ENCODE measurements at regions not wholly inside any gene's neighbourhood (a gene's known extent, or its start where the extent isn't known, plus 50 kb on each side); places are given as distances from the start of the nearest gene placed in this dataset.
"Not testable (repeated sequence)": the region's sequence is repeated elsewhere in the genome, so short reads cannot be mapped to it uniquely, and the experiment has no call there.

DNA sequence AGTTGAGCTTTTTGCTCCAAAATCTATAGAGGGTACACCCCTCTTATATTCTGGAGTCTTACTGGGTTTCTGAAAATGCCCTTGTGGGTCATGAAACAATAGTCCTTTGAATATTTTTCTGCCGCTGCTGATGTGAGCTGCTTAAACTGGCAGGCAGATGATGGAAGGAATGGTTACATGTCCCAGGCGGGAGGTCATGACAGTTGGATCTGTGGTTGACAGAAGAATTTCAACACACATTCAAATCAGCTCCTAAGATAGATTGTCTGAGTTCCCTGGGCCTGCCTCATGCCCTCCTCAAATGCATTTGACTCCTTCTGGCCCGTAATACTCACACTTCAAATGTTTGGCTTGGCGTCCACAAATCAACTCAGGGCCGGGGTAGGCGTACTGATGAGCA, 105.0 kb upstream of the IKBKE start:
- H3K27ac ChIP-seq (ENCODE audit: extremely low read length, insufficient read depth, low read length); H3K79me2 ChIP-seq (ENCODE audit: insufficient read depth, low read length); intact Hi-C loops (cut with micrococcal nuclease; ENCODE audit: unreplicated experiment); POLR2A ChIA-PET; H3K4me2 ChIP-seq (ENCODE audit: low read depth, low read length); BruUV-seq (replicated peaks); FAIRE-seq; ATAC-seq; H3K9me3 ChIP-seq (ENCODE audit: low read length); H3K27me3 ChIP-seq (ENCODE audit: control insufficient read depth in 1 of 2, insufficient read depth in 2 of 2, low read length in 2 of 2); in situ Hi-C loops (cut with HindIII; ENCODE audit: extremely low pct_ligation_motif_present, low pct_unique_long_range_greater_than_20kb); H3K9ac ChIP-seq (ENCODE audit: insufficient read depth, low read depth, low read length); H3K36me3 ChIP-seq (replicated peaks in 1 of 2; ENCODE audit: control insufficient read depth in 1 of 2, insufficient read depth in 2 of 2, low read length in 2 of 2); H2AFZ ChIP-seq (ENCODE audit: low read length); H4K20me1 ChIP-seq (ENCODE audit: insufficient read depth, low read length); CTCF ChIA-PET (ENCODE audit: low intra/inter-chr PET ratio, low total read pairs); H3K4me3 ChIP-seq (replicated peaks in 1 of 3; ENCODE audit: insufficient read depth in 1 of 3, low read depth in 2 of 3, low read length in 3 of 3): not testable (repeated sequence)
- peaks cover 13% of the 10 kb centered on the region; the same call in 1 of the 2 replicates for H3K4me1 ChIP-seq (ENCODE audit: insufficient read depth, low read length)
- DNase-seq (ENCODE audit: low spot score), result peak; percentile 15
- WGBS (ENCODE audit: low lambda C conversion rate), result 86% methylated on average over 1 of the region's 6 CpGs

DNA sequence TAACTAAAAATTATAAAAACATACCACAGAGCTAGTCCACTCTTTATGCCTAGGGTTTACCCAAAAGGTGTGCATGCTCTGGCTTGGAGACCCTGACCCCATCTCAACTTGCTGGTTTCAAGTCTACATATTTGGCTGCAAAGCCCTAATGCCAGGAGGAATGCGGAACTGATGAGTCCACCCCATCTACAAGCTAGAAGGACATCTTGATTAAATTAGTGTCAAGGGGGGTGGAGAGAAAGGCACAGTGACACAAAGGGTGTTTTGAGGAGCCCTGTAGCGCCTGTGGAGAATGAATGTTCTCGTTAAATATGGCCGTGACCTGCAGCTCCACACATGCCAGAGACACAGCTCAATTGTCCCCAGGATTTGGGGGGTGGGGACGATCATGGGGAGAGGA, 104.1 kb upstream of the IKBKE start:
- H3K9me3 ChIP-seq (ENCODE audit: low read length); CTCF ChIA-PET (ENCODE audit: low intra/inter-chr PET ratio, low total read pairs); H3K79me2 ChIP-seq (ENCODE audit: insufficient read depth, low read length); FAIRE-seq; intact Hi-C loops (cut with micrococcal nuclease; ENCODE audit: unreplicated experiment); in situ Hi-C loops (cut with HindIII; ENCODE audit: extremely low pct_ligation_motif_present, low pct_unique_long_range_greater_than_20kb); H3K36me3 ChIP-seq (replicated peaks in 1 of 2; ENCODE audit: control insufficient read depth in 1 of 2, insufficient read depth in 2 of 2, low read length in 2 of 2); H3K9ac ChIP-seq (ENCODE audit: insufficient read depth, low read depth, low read length); H3K27me3 ChIP-seq (ENCODE audit: control insufficient read depth in 1 of 2, insufficient read depth in 2 of 2, low read length in 2 of 2); BruUV-seq (replicated peaks); H4K20me1 ChIP-seq (ENCODE audit: insufficient read depth, low read length); H2AFZ ChIP-seq (ENCODE audit: low read length); POLR2A ChIA-PET; H3K4me3 ChIP-seq (replicated peaks in 1 of 3; ENCODE audit: insufficient read depth in 1 of 3, low read depth in 2 of 3, low read length in 3 of 3); TF ChIP-seq NR2F6, SOX13 (IDR thresholded peaks at IDR 0.05): not testable (repeated sequence)
- Histone ChIP-seq H3K4me1 (ENCODE audit: insufficient read depth, low read length) (peaks cover 13% of the 10 kb centered on the region; the same call in 1 of the 2 replicates), H3K4me2 (ENCODE audit: low read depth, low read length) (peak overlapping the region; percentile 32), H3K27ac (ENCODE audit: extremely low read length, insufficient read depth, low read length) (peak overlapping the region; percentile 59)
- ATAC-seq, result peak; percentile 88
- DNase-seq (ENCODE audit: low spot score), result peak; percentile 83
- WGBS (ENCODE audit: low lambda C conversion rate), result 3% methylated on average over 4 of the region's 5 CpGs
- TF ChIP-seq SAP130 (CRISPR knock-in tag; IDR thresholded peaks at IDR 0.05; ENCODE audit: low read depth), result peak; percentile 45; the same call in 1 of the 2 replicates
- TF ChIP-seq TBX2 (CRISPR knock-in tag; IDR thresholded peaks at IDR 0.05; ENCODE audit: borderline replicate concordance), result peak; percentile 65; the same call in 1 of the 2 replicates
- TF ChIP-seq ELF3 (CRISPR knock-in tag; IDR thresholded peaks at IDR 0.05), result peak; percentile 84
- TF ChIP-seq NR2F6 (CRISPR knock-in tag; IDR thresholded peaks at IDR 0.05), result 0 out of 2 replicates have a peak, but pooled peaks have one; percentile 34
- TF ChIP-seq FOSL2 (CRISPR knock-in tag; IDR thresholded peaks at IDR 0.05), result 0 out of 2 replicates have a peak, but pooled peaks have one; percentile 16
- peak; percentile 39; the same call in 1 of the 2 replicates for TF ChIP-seq SOX5 (CRISPR knock-in tag; IDR thresholded peaks at IDR 0.05; ENCODE audit: borderline replicate concordance)
- peak in 1 of 2 experiments; percentile 31; a peak in 1 of 4 replicates for TF ChIP-seq SOX13 (CRISPR knock-in tag; conservative IDR thresholded peaks at IDR 0.05 in 1 of 2, IDR thresholded peaks at IDR 0.05 in 1 of 2)
- 0 out of 2 replicates have a peak, but pooled peaks have one; percentile 26 for TF ChIP-seq ZNF644 (CRISPR knock-in tag; IDR thresholded peaks at IDR 0.05; ENCODE audit: low read depth)
- TF ChIP-seq MIXL1 (CRISPR knock-in tag; IDR thresholded peaks at IDR 0.05), result 0 out of 2 replicates have a peak, but pooled peaks have one; percentile 35
- TF ChIP-seq GATAD2A (CRISPR knock-in tag; IDR thresholded peaks at IDR 0.05), result peak; percentile 26; the same call in 1 of the 2 replicates
- TF ChIP-seq, protein P1, sequence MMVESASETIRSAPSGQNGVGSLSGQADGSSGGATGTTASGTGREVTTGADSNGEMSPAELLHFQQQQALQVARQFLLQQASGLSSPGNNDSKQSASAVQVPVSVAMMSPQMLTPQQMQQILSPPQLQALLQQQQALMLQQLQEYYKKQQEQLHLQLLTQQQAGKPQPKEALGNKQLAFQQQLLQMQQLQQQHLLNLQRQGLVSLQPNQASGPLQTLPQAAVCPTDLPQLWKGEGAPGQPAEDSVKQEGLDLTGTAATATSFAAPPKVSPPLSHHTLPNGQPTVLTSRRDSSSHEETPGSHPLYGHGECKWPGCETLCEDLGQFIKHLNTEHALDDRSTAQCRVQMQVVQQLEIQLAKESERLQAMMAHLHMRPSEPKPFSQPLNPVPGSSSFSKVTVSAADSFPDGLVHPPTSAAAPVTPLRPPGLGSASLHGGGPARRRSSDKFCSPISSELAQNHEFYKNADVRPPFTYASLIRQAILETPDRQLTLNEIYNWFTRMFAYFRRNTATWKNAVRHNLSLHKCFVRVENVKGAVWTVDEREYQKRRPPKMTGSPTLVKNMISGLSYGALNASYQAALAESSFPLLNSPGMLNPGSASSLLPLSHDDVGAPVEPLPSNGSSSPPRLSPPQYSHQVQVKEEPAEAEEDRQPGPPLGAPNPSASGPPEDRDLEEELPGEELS (CRISPR knock-in tag; IDR thresholded peaks at IDR 0.05), result peak; percentile 58
- TF ChIP-seq HOXA3 (CRISPR knock-in tag; IDR thresholded peaks at IDR 0.05), result 0 out of 2 replicates have a peak, but pooled peaks have one; percentile 20
- TF ChIP-seq ZNF652 (CRISPR knock-in tag; IDR thresholded peaks at IDR 0.05; ENCODE audit: borderline replicate concordance, low read depth), result peak; percentile 17; the same call in 1 of the 2 replicates
- peak; percentile 85 for TF ChIP-seq ELF1 (CRISPR knock-in tag; IDR thresholded peaks at IDR 0.05)
- TF ChIP-seq SALL1 (CRISPR knock-in tag; IDR thresholded peaks at IDR 0.05), result 0 out of 2 replicates have a peak, but pooled peaks have one; percentile 18
- TF ChIP-seq SP5 (CRISPR knock-in tag; IDR thresholded peaks at IDR 0.05; ENCODE audit: borderline replicate concordance, low read depth), result 0 out of 2 replicates have a peak, but pooled peaks have one; percentile 47
- TF ChIP-seq, protein P2, sequence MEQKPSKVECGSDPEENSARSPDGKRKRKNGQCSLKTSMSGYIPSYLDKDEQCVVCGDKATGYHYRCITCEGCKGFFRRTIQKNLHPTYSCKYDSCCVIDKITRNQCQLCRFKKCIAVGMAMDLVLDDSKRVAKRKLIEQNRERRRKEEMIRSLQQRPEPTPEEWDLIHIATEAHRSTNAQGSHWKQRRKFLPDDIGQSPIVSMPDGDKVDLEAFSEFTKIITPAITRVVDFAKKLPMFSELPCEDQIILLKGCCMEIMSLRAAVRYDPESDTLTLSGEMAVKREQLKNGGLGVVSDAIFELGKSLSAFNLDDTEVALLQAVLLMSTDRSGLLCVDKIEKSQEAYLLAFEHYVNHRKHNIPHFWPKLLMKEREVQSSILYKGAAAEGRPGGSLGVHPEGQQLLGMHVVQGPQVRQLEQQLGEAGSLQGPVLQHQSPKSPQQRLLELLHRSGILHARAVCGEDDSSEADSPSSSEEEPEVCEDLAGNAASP (CRISPR knock-in tag; IDR thresholded peaks at IDR 0.05; ENCODE audit: borderline replicate concordance), result peak; percentile 82; the same call in 1 of the 2 replicates

Data from HepG2 (cell line).